Astrocyte of the spinal cord (primary cell): ENCODE measurements at regions not wholly inside any gene's neighbourhood (a gene's known extent, or its start where the extent isn't known, plus 50 kb on each side); places are given as distances from the start of the nearest gene placed in this dataset.

ENCODE experiments used
- DNase-seq: peaks from one replicate; pipeline ENCODE4 v3.0.0; 2011; ENCODE audit warnings: low read depth, low spot score
- H3K4me3 ChIP-seq: 2 replicates; pipeline ENCODE4 v1.5.1; 2011; ENCODE audit warnings: low read depth, mild to moderate bottlenecking, low read length, moderate library complexity
- in situ Hi-C: cut with HindIII; loops from 2 replicates; pipeline ENCODE4 v1.10.0; 2017; ENCODE audit warnings: low sequenced_read_pairs
- TF ChIP-seq, protein P1 (sequence below): IDR thresholded peaks from 2 replicates; pipeline ENCODE4 v1.5.1; 2012; ENCODE audit warnings: low read depth, mild to moderate bottlenecking, low read length, inconsistent platforms

GRCh38 chr5:53236683-53237082, 127.1 kb upstream of the MOCS2 start:
- TF ChIP-seq, protein P1, sequence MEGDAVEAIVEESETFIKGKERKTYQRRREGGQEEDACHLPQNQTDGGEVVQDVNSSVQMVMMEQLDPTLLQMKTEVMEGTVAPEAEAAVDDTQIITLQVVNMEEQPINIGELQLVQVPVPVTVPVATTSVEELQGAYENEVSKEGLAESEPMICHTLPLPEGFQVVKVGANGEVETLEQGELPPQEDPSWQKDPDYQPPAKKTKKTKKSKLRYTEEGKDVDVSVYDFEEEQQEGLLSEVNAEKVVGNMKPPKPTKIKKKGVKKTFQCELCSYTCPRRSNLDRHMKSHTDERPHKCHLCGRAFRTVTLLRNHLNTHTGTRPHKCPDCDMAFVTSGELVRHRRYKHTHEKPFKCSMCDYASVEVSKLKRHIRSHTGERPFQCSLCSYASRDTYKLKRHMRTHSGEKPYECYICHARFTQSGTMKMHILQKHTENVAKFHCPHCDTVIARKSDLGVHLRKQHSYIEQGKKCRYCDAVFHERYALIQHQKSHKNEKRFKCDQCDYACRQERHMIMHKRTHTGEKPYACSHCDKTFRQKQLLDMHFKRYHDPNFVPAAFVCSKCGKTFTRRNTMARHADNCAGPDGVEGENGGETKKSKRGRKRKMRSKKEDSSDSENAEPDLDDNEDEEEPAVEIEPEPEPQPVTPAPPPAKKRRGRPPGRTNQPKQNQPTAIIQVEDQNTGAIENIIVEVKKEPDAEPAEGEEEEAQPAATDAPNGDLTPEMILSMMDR: no peak
- DNase-seq: no peak
- in situ Hi-C loops: no loop called here
- no peak overlapping the region for H3K4me3 ChIP-seq

DNA sequence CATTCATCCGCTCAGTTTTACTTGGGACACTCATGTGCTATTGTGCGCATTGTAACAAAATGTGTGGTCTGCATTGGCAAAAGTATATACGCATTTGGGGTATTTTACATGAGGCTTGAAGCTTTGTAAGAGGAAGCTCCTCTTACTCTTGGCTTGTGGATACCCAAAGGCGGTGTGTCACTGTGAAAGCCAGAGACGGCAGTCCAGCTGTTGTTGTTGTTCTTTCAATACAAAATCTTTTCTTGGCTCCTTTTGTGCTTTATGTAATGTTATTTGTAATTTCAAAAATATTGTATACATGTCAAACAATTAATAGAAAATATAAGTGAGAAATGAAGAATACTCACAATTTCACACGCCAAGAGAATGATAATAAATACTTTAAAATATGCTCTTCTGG, 128.3 kb upstream of the MOCS2 start:
- in situ Hi-C loops: no loop called here
- TF ChIP-seq, protein P1: no peak
- no peak overlapping the region for H3K4me3 ChIP-seq
- no peak for DNase-seq

DNA sequence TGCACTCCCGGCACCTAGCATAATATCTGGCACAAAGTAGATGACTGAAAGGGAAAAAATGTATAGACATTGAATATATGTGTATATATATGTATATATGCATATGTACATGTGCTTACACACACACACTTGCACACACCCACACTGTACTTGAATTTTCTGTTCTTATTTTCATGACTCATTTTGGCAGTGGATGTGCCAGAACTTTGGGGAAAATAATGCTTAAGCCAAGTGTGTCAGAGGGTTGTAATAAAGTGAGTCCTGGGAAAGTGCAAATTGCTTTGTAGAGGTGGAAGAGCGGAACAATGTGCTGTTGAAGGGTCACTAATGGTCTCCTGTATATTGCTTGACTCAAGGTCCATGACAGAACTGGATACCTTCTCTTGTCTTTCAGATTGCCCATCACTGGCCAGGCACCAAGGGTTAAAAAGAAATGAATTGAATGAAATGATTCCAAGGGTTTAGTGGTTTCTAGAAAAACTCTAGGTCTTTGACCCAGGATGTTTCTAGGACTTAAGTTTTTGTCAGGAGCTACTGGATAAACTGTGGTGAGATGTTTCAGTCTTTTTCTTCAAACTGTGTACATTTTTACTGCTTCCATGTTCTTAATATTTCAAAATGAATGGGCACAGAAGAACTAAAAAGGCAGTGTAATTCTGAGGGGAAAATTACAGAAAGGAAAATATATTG, 129.9 kb upstream of the MOCS2 start:
- DNase-seq: peak; percentile 41
- H3K4me3 ChIP-seq: no peak overlapping the region
- in situ Hi-C loops: no loop called here
- TF ChIP-seq, protein P1: no peak

DNA sequence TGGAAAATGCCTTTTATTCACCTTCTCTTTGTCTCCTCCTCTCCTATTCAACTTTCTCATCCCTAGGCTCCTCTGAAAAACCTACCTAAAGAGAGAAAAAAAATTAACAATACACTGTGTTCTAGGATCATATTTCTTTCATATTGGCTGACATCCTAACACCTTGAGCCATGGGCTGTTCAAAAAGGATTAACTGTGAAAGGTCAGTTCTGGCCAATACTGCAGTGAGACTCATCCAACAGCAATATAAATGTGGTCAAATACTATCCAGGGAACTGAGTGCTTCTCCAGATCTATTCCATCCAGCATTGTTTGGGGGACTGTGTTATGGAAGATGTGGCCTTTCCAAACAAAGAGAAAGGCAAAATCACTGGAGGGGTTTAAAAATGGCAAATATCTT, 131.1 kb upstream of the MOCS2 start:
- DNase-seq: no peak
- in situ Hi-C loops: no loop called here
- no peak overlapping the region for H3K4me3 ChIP-seq
- TF ChIP-seq, protein P1: no peak

DNA sequence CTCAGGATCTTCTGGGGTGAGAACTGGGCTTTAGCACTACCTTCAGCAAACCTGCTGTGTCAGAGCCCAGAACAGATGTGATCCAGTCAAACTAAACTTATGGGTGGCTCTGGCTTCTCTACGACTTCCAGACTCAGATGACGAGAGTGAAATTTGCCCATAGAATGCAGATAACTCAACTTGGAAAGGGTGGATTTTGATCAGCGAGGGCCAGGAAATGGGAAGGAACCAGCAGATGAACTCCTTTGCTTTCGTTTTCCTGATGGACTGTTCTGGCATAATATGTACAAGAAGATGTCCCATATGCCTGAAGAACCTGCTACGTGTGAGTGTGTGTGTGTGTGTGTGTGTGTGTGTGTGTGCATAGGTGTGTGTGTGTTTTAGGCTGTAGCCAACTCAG, 132.0 kb upstream of the MOCS2 start:
- TF ChIP-seq, protein P1: no peak
- in situ Hi-C loops: no loop called here
- DNase-seq: no peak
- no peak overlapping the region for H3K4me3 ChIP-seq

DNA sequence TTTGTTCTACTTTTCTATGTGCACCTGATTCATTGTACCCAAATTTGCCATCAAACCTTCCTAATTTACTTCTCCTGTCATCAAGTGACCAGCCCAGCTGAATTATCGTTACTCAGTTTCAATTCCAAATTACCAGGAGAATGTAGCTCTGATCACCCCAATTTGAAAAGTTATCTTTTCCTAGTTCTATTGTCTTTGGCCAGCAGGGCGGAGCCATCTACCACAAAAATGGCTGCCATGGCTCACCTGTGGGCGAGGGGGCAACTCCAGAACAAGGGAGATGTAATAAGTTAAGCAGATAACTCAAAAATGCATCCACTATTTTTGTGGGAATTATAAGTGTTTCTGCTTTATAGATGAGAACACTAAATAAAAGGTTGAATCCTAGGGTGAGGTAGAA, 133.8 kb upstream of the MOCS2 start:
- no peak for DNase-seq
- no peak overlapping the region for H3K4me3 ChIP-seq
- in situ Hi-C loops: no loop called here
- TF ChIP-seq, protein P1: no peak
